ENCODE measurements at regions not wholly inside any gene's neighbourhood (a gene's known extent, or its start where the extent isn't known, plus 50 kb on each side); places are given as distances from the start of the nearest gene placed in this dataset.

- DNase-seq (ENCODE audit: low read depth): peak; percentile 97
These were observed 108.7 kb upstream of the PRICKLE1 start for GRCh38 chr12:42698213-42698612.

GRCh38 chr12:42696406-42697149 lies 107.0 kb upstream of the PRICKLE1 start:
- H3K4me3 ChIP-seq (ENCODE audit: low read depth, low read length): no peak overlapping the region
- TF ChIP-seq POLR2A (IDR thresholded peaks at IDR 0.05; ENCODE audit: extremely low read depth, insufficient read length): no peak
- no peak for TF ChIP-seq MYC (IDR thresholded peaks at IDR 0.05; ENCODE audit: low read depth, low read length)
- TF ChIP-seq MAX (IDR thresholded peaks at IDR 0.05; ENCODE audit: low read depth, low read length): no peak
- TF ChIP-seq CTCF (IDR thresholded peaks at IDR 0.05; ENCODE audit: low read depth, low read length): no peak
- peak; percentile 84 for DNase-seq (ENCODE audit: low read depth)

More at GRCh38 chr12:42698213-42698612, 108.7 kb upstream of the PRICKLE1 start:
- no peak overlapping the region for H3K4me3 ChIP-seq (ENCODE audit: low read depth, low read length)
- no peak for TF ChIP-seq CTCF (IDR thresholded peaks at IDR 0.05; ENCODE audit: low read depth, low read length)
- no peak for TF ChIP-seq POLR2A (IDR thresholded peaks at IDR 0.05; ENCODE audit: extremely low read depth, insufficient read length)
- TF ChIP-seq MAX (IDR thresholded peaks at IDR 0.05; ENCODE audit: low read depth, low read length): no peak

DNA sequence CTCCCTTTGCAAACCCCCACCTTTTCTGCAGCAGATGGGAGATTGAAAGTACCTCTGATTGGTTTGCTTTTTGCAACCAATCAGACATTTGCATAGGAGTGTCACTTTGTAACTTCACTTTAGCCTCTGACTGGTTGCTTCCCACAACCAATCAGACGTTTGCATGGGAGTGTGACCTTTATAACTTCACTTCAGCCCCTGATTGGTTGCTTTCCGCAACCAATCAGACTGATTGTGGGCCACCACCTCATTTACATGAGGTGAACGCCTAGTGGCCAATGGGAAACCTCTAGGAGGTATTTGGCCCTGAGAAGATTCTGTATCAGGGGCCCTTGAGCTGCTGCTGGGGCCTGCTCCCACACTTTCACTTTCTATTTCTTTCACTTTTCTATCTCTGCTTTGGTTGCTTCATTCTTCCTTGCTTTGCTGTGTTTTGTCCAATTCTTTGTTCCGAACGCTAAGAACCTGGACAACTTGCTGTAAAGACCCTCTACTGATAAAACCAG lies 106.0 kb upstream of the PRICKLE1 start:
- no peak for DNase-seq (ENCODE audit: low read depth)
- H3K4me3 ChIP-seq (ENCODE audit: low read depth, low read length): no peak overlapping the region
- no peak for TF ChIP-seq CTCF (IDR thresholded peaks at IDR 0.05; ENCODE audit: low read depth, low read length)
- no peak for TF ChIP-seq POLR2A (IDR thresholded peaks at IDR 0.05; ENCODE audit: extremely low read depth, insufficient read length)
- TF ChIP-seq MAX (IDR thresholded peaks at IDR 0.05; ENCODE audit: low read depth, low read length): no peak
- no peak for TF ChIP-seq MYC (IDR thresholded peaks at IDR 0.05; ENCODE audit: low read depth, low read length)

GRCh38 chr12:42692749-42693148 lies 103.2 kb upstream of the PRICKLE1 start:
- TF ChIP-seq CTCF (IDR thresholded peaks at IDR 0.05; ENCODE audit: low read depth, low read length) (no peak), POLR2A (IDR thresholded peaks at IDR 0.05; ENCODE audit: extremely low read depth, insufficient read length) (no peak), MAX (IDR thresholded peaks at IDR 0.05; ENCODE audit: low read depth, low read length) (no peak), MYC (IDR thresholded peaks at IDR 0.05; ENCODE audit: low read depth, low read length) (no peak)
- DNase-seq (ENCODE audit: low read depth): no peak
- H3K4me3 ChIP-seq (ENCODE audit: low read depth, low read length): peak overlapping the region; percentile 26

- peak overlapping the region; percentile 26 for H3K4me3 ChIP-seq (ENCODE audit: low read depth, low read length)
- TF ChIP-seq CTCF (IDR thresholded peaks at IDR 0.05; ENCODE audit: low read depth, low read length) (no peak), MAX (IDR thresholded peaks at IDR 0.05; ENCODE audit: low read depth, low read length) (no peak), MYC (IDR thresholded peaks at IDR 0.05; ENCODE audit: low read depth, low read length) (no peak), POLR2A (IDR thresholded peaks at IDR 0.05; ENCODE audit: extremely low read depth, insufficient read length) (no peak)
- DNase-seq (ENCODE audit: low read depth): peak; percentile 46
These were observed 102.5 kb upstream of the PRICKLE1 start for GRCh38 chr12:42691991-42692557.
